HG02970 (cell line): ENCODE measurements at regions not wholly inside any gene's neighbourhood (a gene's known extent, or its start where the extent isn't known, plus 50 kb on each side); places are given as distances from the start of the nearest gene placed in this dataset.
"Not testable (repeated sequence)": the region's sequence is repeated elsewhere in the genome, so short reads cannot be mapped to it uniquely, and the experiment has no call there.

Experiments
- ATAC-seq: cut with Tn5 transposase; IDR thresholded peaks from one replicate; pipeline ENCODE4 v1.9.1; 2021; ENCODE audit warnings: mild to moderate bottlenecking, moderate library complexity, moderate number of reproducible peaks; ENCODE audit not compliant: unreplicated experiment, low FRiP score

DNA sequence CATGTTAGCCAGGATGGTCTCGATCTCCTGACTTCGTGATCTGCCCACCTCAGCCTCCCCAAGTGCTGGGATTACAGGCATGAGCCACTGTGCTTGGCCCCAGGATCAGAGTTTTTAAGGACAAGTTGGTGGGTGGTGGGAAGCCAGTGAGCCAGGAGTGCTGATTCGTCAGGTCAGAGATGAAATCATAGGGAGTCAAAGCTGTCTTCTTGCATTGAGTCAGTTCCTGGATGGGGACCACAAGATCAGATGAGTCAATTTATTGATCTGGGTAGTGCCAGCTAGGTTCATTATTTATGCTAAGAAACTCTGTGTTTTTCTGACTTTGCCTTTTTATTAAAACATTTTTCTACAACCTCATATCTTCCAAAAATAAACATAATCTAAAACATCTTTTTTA lies 423.8 kb downstream of the ARL4A start:
- no peak for ATAC-seq

DNA sequence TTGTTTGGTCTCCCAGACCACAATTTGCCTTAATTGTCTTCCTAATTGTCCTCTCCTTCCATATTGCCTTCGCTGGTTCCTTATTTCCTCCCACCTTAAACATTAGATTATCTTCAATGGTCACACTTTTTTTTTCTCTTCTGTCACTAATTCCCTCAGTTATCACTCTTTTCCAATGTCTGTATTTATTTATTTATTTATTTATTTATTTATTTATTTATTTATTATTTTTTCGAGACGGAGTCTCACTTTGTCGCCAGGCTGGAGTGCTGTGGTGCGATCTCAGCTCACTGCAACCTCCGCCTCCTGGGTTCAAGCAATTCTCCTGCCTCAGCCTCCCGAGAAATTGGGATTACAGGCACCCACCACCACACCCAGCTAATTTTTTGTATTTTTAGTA lies 426.8 kb downstream of the ARL4A start:
- not testable (repeated sequence) for ATAC-seq

DNA sequence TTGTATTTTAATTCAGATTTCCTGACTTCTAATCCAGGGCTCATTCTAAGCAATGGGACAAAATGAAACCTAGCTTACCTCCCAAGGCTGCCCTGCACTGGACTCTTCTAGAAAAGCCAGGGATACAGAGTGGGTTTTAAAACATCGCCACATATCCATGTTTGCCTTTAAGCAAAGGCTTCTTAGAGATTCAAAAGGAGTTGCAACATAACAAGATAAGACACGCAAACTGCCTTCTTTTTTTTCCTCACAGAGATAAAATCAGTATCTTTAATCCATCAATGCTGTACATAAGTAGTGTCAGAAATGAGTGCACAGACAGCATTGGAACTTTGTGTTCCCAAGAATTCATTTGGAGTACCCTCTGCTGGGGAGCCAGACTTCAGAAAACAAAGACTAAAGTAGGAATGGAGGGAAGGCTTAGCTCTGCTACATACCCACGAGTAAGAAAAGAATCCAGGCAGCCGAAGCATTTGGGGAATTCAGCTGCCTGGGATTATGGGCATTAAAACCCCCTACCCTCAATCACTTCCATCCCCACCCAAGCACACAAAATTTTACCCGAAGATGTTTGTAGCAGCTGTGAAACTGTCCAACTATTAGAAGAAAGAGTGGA lies 427.8 kb downstream of the ARL4A start:
- no peak for ATAC-seq

- ATAC-seq: no peak
Measured at GRCh38 chr7:13115855-13116254, 428.4 kb downstream of the ARL4A start.

- no peak for ATAC-seq
Measured at GRCh38 chr7:13117103-13117502, 429.7 kb downstream of the ARL4A start.

DNA sequence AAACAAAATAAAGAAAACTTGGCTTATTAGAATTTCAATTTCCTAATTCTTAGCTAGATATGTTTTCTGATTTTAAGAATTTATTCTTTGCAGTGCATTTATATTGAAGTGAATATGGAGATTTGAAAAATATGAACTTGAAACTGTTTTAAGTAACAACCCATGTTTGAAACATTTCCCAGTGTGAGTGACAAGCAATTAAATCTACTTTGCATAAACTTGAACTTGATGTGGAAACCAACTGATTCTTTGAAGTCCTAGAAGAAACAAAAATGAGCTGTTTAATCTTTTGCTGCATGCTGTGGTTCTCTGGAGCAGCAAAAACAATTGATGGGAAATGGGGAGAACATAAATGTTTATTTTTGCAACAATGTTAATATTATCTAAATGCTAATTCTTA lies 430.2 kb downstream of the ARL4A start:
- ATAC-seq: no peak

- not testable (repeated sequence) for ATAC-seq
Measured at GRCh38 chr7:13124629-13125028, 437.2 kb downstream of the ARL4A start.

DNA sequence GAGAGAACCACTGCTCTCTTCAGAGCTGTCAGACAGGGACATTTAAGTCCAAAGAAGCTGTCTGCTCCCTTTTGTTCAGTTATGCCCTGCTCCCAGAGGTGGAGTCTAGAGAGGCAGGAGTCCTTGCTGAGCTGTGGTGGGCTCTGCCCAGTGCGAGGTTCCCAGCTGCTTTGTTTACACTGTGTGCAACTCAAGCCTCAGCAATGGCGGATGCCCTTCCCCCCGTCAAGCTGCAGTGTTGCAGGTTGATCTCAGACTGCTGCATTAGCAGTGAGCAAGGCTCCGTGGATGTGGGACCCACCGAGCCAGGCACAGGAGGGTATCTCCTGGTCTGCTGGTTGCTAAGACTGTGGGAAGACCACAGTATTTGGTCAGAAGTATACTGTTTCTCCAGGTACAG lies 438.9 kb downstream of the ARL4A start:
- no peak for ATAC-seq

- no peak for ATAC-seq
Measured at GRCh38 chr7:13130321-13130720, 442.9 kb downstream of the ARL4A start.

- not testable (repeated sequence) for ATAC-seq
Measured at GRCh38 chr7:13130906-13131305, 443.5 kb downstream of the ARL4A start.

DNA sequence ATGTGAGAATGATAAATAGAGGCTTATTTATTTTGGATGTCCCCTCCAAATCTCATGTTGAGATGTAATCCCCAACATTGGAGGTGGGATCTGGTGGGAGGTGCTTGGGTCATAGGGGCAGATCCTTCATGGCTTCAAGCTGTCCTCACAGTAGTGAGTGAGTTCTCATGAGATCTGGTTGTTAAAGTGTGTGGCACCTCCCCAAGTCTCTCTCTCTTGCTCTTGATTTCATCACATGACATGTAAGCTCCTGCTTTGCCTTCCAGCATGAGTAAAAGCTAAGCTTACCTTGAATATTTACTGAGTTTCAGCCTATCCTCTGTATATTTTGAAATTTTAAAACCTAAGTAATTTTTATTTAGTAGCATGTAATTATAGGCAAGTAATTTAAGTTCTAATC lies 444.9 kb downstream of the ARL4A start:
- no peak for ATAC-seq

DNA sequence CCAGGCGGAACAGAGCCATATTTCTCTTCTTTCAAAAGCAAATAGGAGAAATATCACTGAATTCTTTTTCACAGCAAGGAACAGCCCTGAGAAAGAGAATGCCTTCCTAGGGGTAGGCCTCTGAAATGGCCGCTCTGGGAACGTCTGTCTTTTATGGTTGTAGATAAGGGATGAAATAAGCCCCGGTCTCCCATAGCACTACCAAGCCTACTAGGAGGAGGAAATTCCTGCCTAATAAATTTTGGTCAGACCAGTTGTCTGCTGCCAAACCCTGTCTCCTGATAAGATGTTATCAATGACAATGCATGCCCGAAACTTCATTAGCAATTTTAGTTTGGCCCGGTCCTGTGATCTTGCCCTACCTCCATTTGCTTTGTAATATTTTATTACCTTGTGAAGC lies 448.9 kb downstream of the ARL4A start:
- not testable (repeated sequence) for ATAC-seq

GRCh38 chr7:13139436-13139835 lies 452.0 kb downstream of the ARL4A start:
- ATAC-seq: no peak

DNA sequence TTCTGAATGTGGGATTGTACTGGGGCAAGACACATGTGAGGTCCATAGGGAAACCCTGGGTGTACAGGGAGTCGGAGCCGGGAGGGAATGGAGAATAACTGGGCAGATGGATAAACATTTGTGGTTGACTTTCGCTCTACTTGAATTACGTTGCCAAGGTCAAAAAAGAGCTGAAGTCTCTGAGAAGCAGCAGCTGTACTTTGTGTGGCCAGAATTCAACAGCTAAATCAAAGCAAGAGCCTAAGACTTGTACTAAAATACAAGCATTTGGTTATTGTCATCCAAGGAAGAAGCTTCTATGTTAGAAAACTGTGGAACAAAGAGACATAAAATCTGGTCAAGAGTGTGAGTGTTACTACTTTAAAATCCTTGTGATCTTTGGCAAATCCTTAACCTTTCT lies 457.2 kb downstream of the ARL4A start:
- ATAC-seq: no peak

GRCh38 chr7:13148548-13148947 lies 461.1 kb downstream of the ARL4A start:
- ATAC-seq: no peak

- ATAC-seq: no peak
Measured at GRCh38 chr7:13151978-13152377, 464.5 kb downstream of the ARL4A start.

DNA sequence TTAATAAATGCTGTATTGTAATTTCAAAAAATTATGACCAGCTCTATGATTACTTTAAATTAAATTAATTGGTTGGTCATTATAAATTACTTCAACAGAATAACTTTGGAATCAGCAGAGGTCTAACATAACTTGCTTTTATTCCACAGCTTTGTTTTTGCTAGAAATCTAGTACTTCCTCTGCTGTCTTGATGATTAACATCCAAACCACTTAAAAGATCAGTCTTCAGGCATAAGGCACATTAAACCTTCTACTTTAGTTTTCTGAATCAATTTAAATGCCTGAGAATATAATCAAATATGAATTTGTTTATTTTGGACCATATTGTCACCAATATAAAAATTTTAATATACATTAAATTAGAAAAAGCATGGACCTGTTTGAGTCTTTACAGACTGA lies 465.3 kb downstream of the ARL4A start:
- no peak for ATAC-seq

GRCh38 chr7:13153266-13153665 lies 465.8 kb downstream of the ARL4A start:
- ATAC-seq: no peak

DNA sequence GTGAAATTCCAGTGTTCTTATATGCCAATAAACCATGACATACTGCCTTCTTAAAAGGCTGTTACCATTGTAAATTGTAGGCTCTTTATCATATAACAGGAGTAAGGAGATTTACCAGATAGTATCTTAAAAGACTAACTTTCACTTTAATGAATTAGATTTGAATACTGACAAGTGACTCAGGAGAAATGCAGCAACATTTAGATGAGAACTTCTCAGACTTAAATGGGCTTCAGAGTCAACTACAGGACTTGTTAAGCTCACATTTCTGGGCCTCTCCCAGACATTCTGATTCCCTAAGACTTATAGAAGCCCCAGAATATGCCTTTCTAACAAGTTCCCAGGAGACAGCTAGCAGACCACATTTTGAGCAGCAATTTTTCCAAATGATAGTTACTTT lies 466.3 kb downstream of the ARL4A start:
- no peak for ATAC-seq

GRCh38 chr7:13155188-13155587 lies 467.8 kb downstream of the ARL4A start:
- ATAC-seq: no peak

GRCh38 chr7:13159003-13159402 lies 471.6 kb downstream of the ARL4A start:
- ATAC-seq: no peak

GRCh38 chr7:13159467-13160184 lies 472.2 kb downstream of the ARL4A start:
- no peak for ATAC-seq
